Glomerular endothelial cell (primary cell): ENCODE measurements at regions not wholly inside any gene's neighbourhood (a gene's known extent, or its start where the extent isn't known, plus 50 kb on each side); places are given as distances from the start of the nearest gene placed in this dataset.

ENCODE experiments used
- DNase-seq: peaks from one replicate; pipeline ENCODE4 v3.0.0-alpha.2; 2011; ENCODE audit warnings: low read depth, low spot score; ENCODE audit errors: extremely low read depth

DNA sequence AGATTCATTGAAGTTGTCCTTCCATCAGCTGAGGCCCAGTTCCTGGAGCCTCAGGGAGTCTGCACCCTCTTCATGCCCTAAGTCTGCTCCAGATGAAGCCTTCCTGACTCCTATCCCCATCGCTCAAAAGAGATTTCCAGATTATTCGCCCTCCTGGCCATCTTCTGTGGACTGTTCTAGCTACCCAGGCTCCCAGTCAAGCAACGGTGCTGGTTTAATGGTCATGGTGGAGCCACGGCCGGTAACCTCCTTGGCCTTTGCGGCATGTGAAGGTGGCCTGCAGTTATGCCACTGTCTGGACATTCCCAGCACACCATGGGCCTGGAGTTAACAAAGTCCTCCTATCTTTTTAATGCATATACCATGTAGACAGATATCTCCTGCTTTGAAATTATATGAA is 140.1 kb upstream of the ASB18 start:
- no peak for DNase-seq

DNA sequence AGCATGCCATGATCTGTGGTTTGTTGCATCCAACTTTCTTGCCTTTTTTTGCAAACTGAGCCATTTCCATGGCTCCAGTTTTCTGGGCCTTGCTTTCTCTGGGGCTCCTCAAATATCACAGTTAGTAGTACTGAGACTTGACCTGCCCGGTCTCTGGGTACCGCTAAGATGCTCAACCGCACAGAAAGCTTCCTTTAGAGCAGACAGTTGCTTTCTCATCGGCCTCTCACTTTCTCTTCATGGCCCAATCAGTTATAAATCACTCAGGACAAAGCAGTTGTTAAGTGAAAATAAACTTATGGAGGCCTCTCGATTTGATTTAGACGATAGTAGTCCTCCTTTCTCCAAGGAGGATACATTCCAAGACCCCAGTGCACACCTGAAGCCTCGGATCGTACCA is 141.2 kb upstream of the ASB18 start:
- no peak for DNase-seq

DNA sequence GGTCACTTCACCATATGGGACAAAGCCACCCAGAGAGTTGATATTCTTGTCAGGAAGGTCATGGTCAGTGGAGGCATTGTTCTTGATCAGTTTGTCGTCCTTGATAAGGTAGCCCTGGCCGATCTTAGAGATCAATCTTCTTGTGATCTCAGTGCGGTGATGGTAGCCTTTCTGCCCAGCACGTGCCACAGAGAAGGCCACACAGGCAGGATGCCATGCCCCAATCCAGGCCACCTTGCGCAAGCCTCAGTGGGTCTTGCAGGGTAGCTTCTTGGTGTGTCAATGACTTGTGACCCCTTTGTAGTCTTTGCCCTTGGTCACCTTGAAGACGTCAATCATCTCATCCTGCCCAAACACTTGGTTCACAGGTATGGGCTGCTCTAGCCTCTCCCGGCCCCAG is 143.9 kb upstream of the ASB18 start:
- DNase-seq: no peak

DNA sequence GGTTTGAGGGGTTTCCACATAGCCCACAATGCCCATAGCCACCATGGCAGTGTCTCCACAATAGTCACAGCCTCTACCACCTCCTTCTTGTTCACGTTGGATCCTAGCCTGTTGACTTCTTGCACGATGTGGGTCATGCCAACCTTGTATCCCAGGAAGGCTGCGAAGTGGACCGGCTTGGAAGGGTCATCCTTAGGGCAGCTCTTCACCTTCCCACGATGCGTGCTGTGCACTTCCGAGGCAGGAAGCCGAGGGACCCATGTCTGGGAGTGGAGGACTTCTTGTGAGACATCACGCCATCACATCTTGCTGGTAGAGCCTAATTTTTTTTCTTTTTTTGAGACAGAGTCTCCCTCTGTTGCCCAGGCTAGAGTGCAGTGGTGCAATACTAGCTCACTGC is 144.6 kb upstream of the ASB18 start:
- DNase-seq: no peak

DNA sequence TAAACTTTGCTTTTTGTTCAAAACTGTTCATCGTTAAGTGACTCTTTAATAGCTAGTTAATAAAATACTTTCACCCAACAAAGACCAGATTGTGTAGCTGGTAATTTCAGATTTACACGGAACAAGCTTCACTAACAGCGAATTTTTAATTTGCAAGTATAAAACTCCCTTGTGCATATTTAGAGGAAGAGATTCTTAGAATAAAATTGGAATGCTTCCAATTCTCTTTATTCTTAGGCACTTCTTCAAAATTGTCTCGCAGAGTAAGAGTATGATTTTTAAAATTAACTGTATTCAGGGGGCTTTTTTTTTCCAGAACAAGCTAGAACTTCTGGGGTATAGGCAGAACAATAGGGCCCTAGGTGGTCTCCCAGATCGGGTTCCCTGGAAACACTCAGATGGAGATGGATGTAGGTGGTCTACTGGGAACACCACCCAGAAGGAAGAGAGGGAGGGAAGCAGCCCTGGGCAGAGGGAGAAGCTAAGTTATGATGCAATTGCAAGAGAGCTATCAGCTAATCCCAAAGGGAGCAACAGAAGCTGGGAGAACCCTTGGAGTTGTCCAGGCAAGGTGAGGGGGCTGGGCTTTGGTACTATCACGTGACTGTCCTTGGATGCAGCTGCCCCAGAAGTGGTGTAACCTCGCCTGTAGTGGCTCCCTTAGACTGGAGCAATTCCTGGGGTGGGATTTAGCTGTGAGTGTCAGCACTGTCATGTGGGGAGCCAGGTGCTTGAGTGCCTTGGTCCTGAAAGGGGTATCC is 151.7 kb upstream of the ASB18 start:
- no peak for DNase-seq

DNA sequence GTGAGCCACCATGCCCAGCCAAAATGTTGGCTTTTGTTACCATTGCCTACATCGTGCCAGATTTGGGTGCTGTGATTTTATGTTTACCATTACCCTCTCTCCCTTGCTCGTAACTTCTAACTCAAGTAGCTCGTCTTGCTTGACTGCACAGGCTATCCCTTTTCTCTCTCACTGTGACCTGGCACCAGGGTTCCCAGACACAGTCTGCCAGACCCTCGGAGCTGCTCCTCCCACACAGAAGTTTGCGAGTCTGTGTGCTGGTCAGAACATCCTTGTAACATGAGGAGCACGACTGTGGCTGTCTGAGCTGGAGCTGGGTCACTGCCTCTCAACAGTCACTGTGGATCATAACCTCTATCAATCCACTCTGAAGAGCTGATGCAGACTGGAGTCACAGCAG is 152.5 kb upstream of the ACKR3 start:
- DNase-seq: no peak

DNA sequence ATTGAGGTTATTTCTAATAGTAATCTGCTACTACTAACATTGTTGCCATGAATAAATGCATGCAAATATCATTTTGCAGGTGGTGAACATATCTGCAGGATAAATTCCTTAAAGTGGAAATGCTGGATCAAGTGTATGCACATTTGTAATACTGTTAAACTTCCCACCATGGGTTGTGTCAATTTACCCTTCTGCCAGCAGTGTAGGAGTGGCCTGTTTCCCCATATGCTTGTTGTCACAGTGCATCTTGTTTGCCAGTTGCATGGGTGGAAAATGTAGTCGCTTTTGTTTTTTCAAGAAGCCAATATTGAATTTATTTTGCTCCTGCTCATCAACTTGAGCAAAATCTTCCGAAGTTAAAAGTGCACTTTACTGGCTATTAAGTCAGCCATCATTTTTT is 139.0 kb upstream of the ACKR3 start:
- no peak for DNase-seq

DNA sequence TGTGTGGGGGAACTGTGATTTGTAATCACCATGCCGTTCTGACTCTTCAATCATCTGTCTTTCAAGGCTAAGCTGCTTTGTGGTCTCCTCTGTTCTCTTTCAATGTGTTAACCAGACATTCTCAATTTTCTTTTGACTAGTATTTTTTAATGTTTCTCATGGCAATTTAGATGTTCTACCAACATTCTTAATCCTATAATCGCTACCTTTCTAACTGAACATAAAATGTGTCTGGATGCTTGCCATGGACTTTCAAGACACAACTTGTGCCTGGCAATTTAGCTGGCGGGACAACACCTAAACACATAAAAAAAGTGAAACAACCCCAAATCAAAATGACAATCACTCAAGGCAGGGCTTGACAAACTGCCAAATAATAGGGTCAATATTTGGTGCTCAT is 135.0 kb upstream of the ACKR3 start:
- DNase-seq: no peak

DNA sequence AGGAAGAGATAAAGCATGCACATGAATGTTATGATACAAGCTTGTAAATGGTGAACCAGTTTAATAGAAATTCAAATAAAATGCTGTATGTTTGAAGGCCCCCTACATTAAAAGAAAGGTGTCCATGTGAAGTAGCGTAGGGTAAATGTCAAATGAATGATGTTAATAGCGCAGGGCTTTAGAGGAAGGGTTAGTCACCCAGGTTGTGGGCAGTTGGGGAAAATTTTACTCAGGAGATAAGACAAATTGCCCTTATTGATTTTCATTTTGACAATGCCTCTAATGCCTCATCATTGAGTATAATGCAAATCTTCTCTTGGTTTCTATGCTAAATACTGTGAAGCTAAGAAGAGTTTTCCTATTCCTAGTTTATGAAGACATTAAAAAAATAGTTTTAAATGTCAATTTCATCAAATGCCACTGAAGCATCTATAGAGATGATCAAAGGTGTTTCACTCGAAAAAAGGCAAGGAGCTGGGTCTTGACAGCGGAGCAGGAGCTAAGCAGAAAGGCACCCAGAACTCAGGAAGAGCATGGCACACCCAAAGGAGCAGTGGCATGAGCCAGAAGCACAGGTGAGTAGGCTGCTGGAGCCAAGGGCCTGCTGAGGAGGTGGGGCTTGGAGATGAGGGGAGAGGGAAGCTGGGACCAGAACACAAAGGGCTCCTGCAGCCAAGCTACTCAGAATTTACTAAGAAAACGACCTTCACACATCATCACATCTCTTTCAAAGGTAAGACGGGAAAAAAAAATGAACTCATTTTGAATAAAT is 129.3 kb upstream of the ACKR3 start:
- DNase-seq: no peak

DNA sequence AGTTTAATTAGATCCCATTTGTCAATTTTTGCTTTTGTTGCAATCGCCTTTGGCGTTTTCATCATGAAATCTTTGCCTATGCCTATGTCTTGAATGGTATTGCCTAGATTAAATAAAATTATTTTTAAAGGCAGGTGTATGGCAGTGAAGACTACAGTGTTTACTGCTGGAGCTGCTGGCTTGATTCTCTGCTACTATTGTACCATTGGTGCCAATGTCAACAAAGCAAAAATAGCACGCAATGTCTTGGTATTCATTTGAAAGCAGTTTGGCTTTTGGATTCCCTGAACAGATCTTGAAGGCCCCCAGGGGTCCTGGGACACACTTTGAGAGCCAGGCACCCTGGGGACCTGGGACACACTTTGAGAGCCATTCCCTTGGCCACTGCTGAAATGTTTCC is 125.4 kb upstream of the ACKR3 start:
- no peak for DNase-seq

DNA sequence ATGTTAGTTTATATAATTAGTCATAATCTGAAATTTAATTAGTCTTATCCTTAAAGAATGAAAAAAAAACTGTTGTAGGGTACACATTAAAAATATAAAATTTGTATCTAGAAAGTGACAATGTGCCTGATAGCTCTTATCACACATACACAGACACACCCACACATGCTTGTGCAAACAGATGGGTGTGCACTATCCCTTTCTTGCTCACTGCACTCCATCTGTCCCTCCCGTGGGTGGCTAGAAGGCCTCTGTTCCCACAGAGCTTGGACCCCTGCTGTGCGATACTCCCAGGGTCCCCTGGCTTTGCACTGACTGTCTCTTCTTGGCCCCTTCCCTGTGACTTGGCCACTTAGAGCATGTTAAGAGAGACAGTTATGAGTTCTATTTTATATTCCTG is 123.9 kb upstream of the ACKR3 start:
- DNase-seq: no peak

DNA sequence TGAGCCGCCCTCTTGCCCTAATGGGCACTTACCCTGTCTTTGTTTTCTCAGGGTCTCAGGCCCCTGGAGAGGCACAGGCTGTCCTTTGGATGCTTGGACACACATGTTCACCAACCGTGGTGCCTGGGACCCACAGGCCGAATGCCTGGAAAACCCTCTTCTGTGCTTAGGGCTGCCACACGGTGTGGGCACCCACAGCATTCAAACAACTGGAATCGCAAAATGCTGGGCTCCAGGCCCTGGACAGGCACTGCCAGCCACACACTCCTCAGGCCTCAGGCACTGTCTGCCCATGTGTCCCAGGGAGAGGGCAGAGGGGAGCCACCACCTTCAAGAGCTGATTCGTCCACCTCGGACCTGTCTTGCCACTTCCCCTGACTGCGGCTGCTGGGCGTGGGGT is 123.1 kb upstream of the ACKR3 start:
- no peak for DNase-seq

DNA sequence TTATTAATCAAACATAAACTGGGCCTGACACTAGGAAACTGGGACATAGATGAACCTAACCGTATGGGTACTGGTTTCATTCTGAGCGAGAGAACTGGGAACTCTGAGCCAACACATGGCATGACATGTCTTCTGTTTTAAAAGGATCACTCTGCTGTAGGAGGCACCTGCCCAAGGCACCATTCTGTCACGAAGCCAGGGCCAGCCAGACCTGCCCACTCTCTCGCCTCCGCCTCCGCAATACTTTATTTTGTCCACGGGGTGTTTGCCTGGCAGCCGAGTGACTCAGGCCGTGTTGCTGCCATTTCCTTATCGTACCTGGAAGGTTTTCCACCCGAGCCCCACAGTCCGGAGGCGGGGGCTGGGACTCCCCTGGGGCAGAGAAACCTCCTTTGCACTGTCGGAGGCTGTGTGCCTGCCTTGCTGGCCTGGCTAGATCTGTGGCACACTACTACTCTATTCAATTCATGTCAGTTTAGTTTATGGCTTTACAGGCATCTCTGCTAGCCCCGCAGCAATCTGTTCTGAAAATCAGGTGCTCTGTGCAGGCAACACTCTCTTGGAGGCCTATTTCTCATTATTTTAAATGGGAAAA is 120.4 kb upstream of the ACKR3 start:
- no peak for DNase-seq

DNA sequence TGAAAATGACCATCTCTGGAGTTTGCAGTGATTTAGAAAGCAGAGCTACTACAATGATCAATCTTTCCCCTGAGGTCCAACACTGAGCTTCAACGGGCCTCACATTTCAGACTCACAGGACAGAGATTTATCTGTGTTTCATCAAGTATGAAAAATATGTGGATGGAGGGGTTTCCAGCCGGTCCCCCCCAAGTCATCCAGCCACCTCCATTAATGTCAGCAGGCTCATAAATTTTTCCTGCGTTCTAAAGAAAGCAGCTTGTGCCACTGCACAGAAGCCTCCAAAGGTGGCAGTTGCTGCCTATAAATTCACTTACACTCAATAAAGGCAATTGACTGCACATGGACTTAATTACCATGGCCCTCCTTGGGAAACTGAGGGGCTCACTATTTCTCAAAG is 117.4 kb upstream of the ACKR3 start:
- DNase-seq: no peak

DNA sequence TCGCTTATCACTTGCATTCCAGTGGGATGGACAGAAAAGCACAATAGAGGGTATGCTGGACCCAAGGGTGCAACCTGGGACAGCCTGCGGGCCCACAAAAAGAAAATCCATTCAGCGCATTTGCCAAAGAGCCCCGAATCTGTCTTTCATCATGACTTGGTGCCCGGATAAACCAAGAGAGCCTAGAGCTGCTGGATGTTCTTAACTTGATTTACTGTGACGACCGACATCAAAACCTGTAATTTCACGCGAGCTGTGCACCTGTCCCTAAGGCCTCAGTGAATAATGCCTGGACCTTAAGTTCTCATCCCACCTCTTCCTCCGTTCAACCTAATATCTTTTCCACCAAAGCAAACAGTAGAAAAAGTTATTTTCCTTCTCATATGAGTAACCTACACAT is 115.5 kb upstream of the ACKR3 start:
- DNase-seq: no peak

DNA sequence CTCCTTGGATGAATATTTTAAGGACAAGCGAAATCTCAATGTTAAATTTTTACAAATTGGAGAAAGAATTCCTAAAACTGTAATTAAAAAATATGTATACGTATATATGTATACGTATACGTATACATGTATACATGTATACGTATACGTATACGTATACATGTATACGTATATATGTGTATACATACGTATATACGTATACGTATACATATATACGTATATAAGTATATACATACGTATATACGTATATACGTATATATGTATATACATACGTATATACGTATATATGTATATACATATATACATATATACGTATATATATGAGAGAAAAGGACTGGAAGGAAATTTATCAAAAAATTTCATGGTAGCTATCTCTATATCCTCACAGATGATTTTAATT is 110.2 kb upstream of the ACKR3 start:
- DNase-seq: no peak

DNA sequence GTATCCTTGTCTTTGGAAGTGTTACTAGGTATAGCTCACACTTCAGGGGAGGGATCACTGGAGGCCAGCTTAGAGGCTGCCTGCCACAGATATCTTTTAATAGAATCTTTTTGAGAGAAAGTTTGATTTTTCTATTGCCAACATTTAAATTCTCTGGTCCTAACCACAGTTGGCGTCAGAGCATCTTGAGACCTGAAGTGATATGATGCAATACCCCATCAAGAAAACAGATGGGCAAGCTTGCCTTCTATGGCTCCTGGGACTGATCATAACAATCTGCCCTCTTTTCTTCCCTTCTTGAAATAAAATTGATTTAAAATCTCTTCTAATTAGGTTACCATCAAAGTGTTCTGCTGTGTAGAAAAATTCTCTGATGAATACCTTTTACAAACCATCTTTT is 105.5 kb upstream of the ACKR3 start:
- no peak for DNase-seq

DNA sequence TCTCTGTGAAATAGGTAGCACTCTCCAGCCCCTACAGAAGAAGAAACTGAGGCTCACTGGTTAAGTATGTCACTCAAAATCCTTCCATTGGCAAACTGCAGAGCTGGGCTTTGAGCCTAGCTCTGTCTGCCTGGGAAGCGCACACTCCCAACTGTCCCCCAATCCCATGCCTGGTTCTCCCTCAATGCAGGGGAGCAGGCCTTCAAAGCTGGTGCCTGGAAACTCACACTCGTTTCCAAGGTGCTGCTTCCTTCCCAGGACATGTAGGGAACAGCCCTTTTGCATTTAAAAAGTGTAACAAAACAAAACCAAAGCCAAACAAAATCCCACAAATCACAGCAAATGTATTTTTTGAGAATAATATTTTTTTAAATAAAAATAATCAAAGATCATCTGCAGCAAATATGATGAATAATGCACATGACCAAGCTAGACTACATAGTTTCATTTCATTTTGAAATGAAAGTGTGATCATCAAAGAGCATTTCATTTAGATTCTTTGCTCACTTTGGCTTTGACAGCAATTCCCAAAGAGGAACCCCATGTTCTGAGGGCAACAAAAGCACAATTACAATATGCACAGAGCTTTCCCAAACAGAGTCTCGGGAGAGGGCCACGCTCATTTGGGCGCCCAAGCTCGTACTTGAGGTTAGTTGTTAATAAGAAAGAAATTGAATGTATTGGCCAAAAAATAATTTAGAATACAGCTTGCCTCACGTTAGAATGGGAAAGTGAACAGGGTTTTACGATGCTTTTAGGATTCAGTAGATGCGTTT is 96.7 kb upstream of the ACKR3 start:
- DNase-seq: no peak

DNA sequence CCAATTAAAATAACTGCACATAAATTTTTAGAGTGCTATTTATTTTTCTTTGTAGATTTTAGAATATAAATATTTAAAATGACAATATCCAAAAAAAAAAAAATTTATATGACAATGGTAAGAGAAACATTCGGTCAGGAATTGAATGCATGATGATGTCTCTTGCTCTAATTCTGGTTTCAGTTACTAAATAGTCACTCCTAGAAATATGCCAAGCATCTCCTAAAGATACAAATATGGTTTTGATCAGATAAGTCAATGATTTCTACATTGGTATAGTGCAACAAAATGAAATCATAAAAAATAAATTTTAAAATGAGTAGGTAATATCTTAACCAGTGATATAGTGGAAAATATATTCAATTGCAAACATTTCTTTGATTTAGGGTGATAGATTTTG is 95.9 kb upstream of the ACKR3 start:
- DNase-seq: no peak

DNA sequence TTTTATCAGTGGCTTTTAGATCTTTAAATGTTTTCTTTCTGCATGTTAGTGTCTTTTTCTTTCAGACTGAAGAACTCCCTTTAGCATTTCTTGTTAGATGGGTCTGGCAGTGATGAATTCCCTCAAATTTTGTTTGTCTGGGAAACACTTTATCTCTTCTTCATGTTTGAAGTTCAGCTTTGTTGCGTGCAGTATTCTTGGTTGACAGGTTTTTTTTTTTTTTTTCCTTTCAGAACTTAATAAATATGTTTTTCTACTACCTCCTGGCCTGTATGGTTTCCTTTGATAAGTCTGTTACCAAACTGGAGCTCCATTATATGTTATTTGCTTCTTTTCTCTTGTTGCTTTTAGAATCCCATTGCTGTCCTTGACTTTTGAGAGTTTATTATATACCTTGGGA is 89.8 kb upstream of the ACKR3 start:
- DNase-seq: no peak

DNA sequence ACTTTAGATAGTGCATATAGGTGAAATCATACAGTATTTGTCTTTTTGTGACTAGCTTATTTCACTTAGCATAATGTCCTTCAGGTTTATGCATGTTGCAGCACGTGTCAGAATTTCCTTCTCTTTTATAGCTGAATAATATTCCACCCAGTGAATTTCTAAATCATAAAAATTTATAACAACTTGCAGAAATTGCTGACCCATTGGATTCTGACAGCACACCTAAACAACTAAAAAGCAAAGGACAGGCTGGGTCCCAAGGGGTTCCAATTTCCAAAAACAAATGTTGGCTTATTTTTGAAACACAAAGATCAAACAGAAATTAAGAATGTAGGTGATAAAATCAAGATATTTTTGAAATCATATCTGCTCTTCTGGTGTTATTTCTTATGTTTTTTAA is 86.5 kb upstream of the ACKR3 start:
- DNase-seq: no peak
